Inflammatory macrophage (primary cell): ENCODE measurements at regions not wholly inside any gene's neighbourhood (a gene's known extent, or its start where the extent isn't known, plus 50 kb on each side); places are given as distances from the start of the nearest gene placed in this dataset.

Experiments used
- DNase-seq, 2 donors: peaks; one replicate each; pipeline ENCODE4 v3.0.0-alpha.2; 2020 to 2022

DNA sequence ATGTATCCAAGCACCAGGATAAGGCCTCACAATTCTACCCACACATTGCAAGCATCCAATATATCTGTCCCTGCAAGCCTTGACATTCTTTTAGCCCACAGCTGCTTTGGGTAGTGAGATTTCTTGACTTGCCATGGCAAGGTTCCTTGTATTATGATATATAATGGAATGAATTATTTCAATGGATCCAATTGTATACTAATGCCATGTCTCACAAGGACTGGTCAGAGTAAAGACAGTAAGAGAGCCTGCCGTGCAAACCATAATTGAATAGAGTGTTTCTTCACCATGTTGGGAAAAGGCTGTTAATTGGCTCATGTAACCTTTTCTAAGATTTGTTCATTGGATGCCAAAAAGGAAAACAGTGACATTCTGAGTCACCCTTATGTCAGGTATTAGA, 64.3 kb upstream of the RBBP8 start:
- DNase-seq: no peak

GRCh38 chr18:22871809-22872525, 61.2 kb upstream of the RBBP8 start:
- DNase-seq: no peak

GRCh38 chr18:22872900-22873537, 60.1 kb upstream of the RBBP8 start:
- DNase-seq: no peak

GRCh38 chr18:22879293-22879692, 53.8 kb upstream of the RBBP8 start:
- DNase-seq: no peak

GRCh38 chr18:22882084-22882483, 51.0 kb upstream of the RBBP8 start:
- no peak for DNase-seq

GRCh38 chr18:22883179-22883578, 49.9 kb upstream of the RBBP8 start:
- DNase-seq: no peak
